Body of pancreas (tissue), 4 donors: ENCODE measurements at regions not wholly inside any gene's neighbourhood (a gene's known extent, or its start where the extent isn't known, plus 50 kb on each side); places are given as distances from the start of the nearest gene placed in this dataset.

Experiments
- ATAC-seq: fragments of 150-250 bp; one replicate; pipeline ENCODE4 v1.9.1; 2016
- DNase-seq, 4 donors: peaks; one replicate each; pipeline ENCODE4 v3.0.0-alpha.2; 2019
- H3K27ac ChIP-seq, 4 donors: fragments of 200-600 bp; sonication (generic); 1 replicate in 3 of 4; 2 replicates in 1 of 4; pipeline versions ENCODE4 v1.5.1 to v1.6.1; 2016 to 2019; ENCODE audit warnings: mild to moderate bottlenecking in 1 of 4, mixed read lengths in 1 of 4, moderate library complexity in 1 of 4
- H3K27me3 ChIP-seq, 2 donors: fragments of 200-600 bp; sonication (generic); one replicate each; pipeline ENCODE4 v1.6.0; 2016; ENCODE audit warnings: mild to moderate bottlenecking in 1 of 2
- H3K36me3 ChIP-seq, 2 donors: fragments of 200-600 bp; sonication (generic); replicated peaks in 1 of 2; 2 replicates each; pipeline ENCODE4 v1.5.1; 2016; ENCODE audit warnings: low read depth in 2 of 2; ENCODE audit not compliant: insufficient read depth in 1 of 2
- H3K4me1 ChIP-seq: fragments of 200-600 bp; sonication (generic); one replicate; pipeline ENCODE4 v1.6.0; 2016
- H3K4me3 ChIP-seq, 2 donors: fragments of 200-600 bp; sonication (generic); 1 replicate in 1 of 2; 2 replicates in 1 of 2; pipeline ENCODE4 v1.5.1; 2016 to 2019
- H3K9me3 ChIP-seq, 3 donors: fragments of 200-600 bp; sonication (generic); 1 replicate in 2 of 3; 2 replicates in 1 of 3; pipeline ENCODE4 v1.5.1; 2016
- POLR2A ChIP-seq, 3 donors: fragments of 450-650 bp; IDR thresholded peaks; one replicate each; pipeline ENCODE4 v1.6.1; 2016; ENCODE audit warnings: antibody characterized with exemption in 3 of 3, mild to moderate bottlenecking in 2 of 3
- WGBS, 2 donors: methylation state at CpG; one replicate each; pipeline ENCODE4 v1.1.5; 2017; 5-methylcytosine and 5-hydroxymethylcytosine counted together
- intact Hi-C: fragments of 100-400 bp; cut with DNase I; formaldehyde crosslinking; loops from one replicate; pipeline ENCODE4 v1.15.1; 2023
- TF ChIP-seq, protein P1 (sequence below), 7 experiments: fragments of 450-650 bp in 4 of 7; fragments of 200-600 bp in 3 of 7; sonication (generic) in 3 of 7; IDR thresholded peaks; one replicate each; pipeline ENCODE4 v1.5.1; 2016 to 2019; ENCODE audit warnings: antibody characterized with exemption in 7 of 7

DNA sequence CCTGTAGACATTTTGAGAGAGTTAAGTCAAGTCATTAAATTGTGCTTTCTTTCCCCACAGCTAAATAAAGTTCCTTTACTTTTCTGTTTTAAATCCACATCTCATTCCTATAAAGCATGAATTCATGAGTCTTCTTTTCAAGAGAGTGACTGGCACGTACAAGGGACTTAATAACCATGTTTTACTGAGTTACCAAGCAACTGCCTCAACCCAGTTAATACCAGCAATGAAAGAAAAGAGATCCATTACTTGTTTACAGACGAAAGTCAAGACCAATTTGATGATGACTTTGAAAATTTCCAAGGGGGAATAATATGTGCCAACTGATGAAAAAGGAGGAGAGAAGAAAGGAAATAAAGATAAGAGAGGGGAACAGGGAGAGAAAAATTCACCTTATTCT lies 1082.5 kb upstream of the GYPC start:
- Histone ChIP-seq H3K36me3 (no peaks in the 10 kb centered on the region), H3K4me1 (no peaks in the 10 kb centered on the region), H3K4me3 (no peak overlapping the region), H3K9me3 (no peaks in the 10 kb centered on the region), H3K27ac (no peak overlapping the region), H3K27me3 (no peaks in the 10 kb centered on the region)
- ATAC-seq: no peak
- WGBS, 2 donors: 24 to 42% methylated on average over 2 of the region's 2 CpGs
- TF ChIP-seq POLR2A (IDR thresholded peaks at IDR 0.05): no peak
- TF ChIP-seq, protein P1, sequence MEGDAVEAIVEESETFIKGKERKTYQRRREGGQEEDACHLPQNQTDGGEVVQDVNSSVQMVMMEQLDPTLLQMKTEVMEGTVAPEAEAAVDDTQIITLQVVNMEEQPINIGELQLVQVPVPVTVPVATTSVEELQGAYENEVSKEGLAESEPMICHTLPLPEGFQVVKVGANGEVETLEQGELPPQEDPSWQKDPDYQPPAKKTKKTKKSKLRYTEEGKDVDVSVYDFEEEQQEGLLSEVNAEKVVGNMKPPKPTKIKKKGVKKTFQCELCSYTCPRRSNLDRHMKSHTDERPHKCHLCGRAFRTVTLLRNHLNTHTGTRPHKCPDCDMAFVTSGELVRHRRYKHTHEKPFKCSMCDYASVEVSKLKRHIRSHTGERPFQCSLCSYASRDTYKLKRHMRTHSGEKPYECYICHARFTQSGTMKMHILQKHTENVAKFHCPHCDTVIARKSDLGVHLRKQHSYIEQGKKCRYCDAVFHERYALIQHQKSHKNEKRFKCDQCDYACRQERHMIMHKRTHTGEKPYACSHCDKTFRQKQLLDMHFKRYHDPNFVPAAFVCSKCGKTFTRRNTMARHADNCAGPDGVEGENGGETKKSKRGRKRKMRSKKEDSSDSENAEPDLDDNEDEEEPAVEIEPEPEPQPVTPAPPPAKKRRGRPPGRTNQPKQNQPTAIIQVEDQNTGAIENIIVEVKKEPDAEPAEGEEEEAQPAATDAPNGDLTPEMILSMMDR (IDR thresholded peaks at IDR 0.05): no peak
- intact Hi-C loops: no loop called here
- no peak for DNase-seq

DNA sequence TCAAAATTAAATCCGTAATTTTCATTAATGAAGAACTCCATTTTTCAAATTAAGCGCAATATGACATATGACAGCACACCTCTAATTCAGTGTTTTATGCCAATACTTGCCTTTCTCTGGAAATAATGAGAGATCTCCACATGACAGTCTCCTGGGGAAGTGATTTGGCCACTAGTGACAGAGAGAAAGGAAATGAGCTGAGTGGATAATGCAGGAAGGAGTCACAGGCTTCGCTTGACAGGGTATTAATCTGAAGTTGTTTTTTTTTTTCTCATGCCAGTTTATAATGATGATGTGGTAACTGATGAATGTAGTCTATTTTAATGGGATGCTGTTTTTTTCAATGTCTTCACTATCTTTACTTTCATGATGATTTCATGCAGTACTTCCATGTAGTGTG lies 1079.4 kb upstream of the GYPC start:
- Histone ChIP-seq H3K36me3 (no peaks in the 10 kb centered on the region), H3K27me3 (no peaks in the 10 kb centered on the region), H3K9me3 (no peaks in the 10 kb centered on the region), H3K27ac (no peak overlapping the region), H3K4me1 (peaks cover 3% of the 10 kb centered on the region), H3K4me3 (no peak overlapping the region)
- DNase-seq (no peak), ATAC-seq (no peak)
- TF ChIP-seq, protein P1 (IDR thresholded peaks at IDR 0.05): no peak
- TF ChIP-seq POLR2A (IDR thresholded peaks at IDR 0.05): no peak
- intact Hi-C loops: no loop called here
- WGBS, 2 donors: 46 to 70% methylated on average over 3 of the region's 3 CpGs

DNA sequence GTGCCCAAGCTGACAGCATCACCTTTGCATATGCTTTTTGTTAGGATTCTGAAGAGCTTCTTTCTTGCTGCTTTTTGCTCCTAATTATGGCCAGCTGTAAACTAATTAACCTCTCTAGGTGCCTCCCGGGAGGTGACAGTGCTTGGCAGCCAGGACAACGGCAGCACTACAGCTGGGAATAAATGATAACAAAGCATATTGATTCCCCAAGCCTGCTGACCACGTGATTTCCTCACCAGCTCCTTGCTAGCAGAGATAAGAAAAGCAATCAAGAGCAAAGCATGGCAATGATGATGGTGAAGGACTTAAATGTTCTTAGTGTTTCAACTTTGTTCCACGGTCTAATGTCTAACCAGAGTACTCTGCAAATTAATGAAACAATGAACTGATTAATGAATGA lies 1074.4 kb upstream of the GYPC start:
- peak in 2 of 4 donors; percentile 2 to 6 for DNase-seq
- Histone ChIP-seq H3K4me3 (no peak overlapping the region), H3K4me1 (peaks cover 7% of the 10 kb centered on the region), H3K27ac (no peak overlapping the region), H3K9me3 (no peaks in the 10 kb centered on the region), H3K36me3 (no peaks in the 10 kb centered on the region), H3K27me3 (no peaks in the 10 kb centered on the region)
- TF ChIP-seq, protein P1 (IDR thresholded peaks at IDR 0.05): no peak
- no peak for TF ChIP-seq POLR2A (IDR thresholded peaks at IDR 0.05)
- peak; percentile 30 for ATAC-seq
- intact Hi-C loops: no loop called here
- 2 to 3% methylated on average over 4 of the region's 4 CpGs for WGBS, 2 donors

DNA sequence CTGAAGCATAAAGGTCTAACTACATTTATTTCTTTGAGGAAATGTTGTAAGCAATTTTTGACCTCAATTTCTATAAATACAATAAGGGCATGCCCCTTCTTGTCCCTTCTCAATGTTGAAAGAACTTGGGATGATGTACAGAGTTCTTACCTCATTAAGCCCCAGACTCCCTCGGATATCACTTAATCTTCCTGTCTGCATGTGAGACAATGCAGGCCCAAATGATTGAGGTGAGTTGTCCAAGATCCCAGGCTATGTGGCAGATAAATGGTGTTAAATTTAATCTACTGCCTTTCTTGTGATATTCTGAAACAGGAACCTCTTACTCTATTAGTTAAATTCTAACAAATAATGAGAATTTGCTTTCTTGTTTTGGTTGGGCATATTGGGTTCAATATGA lies 1073.4 kb upstream of the GYPC start:
- ATAC-seq (no peak), DNase-seq (no peak)
- WGBS, 2 donors: 23 to 48% methylated on average over 1 of the region's 1 CpG
- TF ChIP-seq, protein P1 (IDR thresholded peaks at IDR 0.05): no peak
- no peak for TF ChIP-seq POLR2A (IDR thresholded peaks at IDR 0.05)
- Histone ChIP-seq H3K27ac (no peak overlapping the region), H3K4me1 (peaks cover 7% of the 10 kb centered on the region), H3K9me3 (no peaks in the 10 kb centered on the region), H3K36me3 (no peaks in the 10 kb centered on the region), H3K27me3 (no peaks in the 10 kb centered on the region), H3K4me3 (no peak overlapping the region)
- intact Hi-C loops: no loop called here

DNA sequence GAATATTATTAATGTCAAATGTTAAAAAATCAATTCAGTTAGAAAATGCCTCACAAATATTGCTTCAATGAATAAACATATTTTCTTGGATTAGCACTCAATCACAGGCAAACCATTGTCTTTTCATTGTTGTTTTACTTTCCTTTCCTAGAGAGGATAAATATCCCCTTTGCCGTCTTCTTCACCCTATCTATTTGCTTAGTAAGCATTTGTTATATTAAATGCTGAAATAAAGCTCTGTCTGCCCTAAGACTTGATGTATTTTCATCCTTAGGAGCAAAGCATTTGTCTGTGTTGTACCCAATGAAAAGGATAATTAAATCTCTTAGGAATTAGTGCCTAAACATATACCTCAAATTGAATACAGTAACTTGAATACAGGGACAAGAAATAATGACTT lies 1071.2 kb upstream of the GYPC start:
- TF ChIP-seq POLR2A (IDR thresholded peaks at IDR 0.05): no peak
- TF ChIP-seq, protein P1 (IDR thresholded peaks at IDR 0.05): no peak
- no peaks in the 10 kb centered on the region for H3K36me3 ChIP-seq
- peaks cover 7% of the 10 kb centered on the region for H3K4me1 ChIP-seq
- intact Hi-C loops: no loop called here
- ATAC-seq (no peak), DNase-seq (no peak)
- H3K4me3 ChIP-seq: no peak overlapping the region
- H3K27ac ChIP-seq: no peak overlapping the region
- WGBS, 2 donors: 57 to 73% methylated on average over 1 of the region's 1 CpG
- no peaks in the 10 kb centered on the region for H3K27me3 ChIP-seq
- H3K9me3 ChIP-seq: no peaks in the 10 kb centered on the region
